ENCODE measurements at regions not wholly inside any gene's neighbourhood (a gene's known extent, or its start where the extent isn't known, plus 50 kb on each side); places are given as distances from the start of the nearest gene placed in this dataset.
"Not testable (repeated sequence)": the region's sequence is repeated elsewhere in the genome, so short reads cannot be mapped to it uniquely, and the experiment has no call there.

- Histone ChIP-seq H3K4me1 (no peaks in the 10 kb centered on the region), H3K9me3 (no peaks in the 10 kb centered on the region), H3K27me3 (no peaks in the 10 kb centered on the region), H3K36me3 (no peaks in the 10 kb centered on the region), H3K27ac (no peak overlapping the region), H3K4me3 (no peak overlapping the region)
- 88 to 90% methylated on average over 4 of the region's 4 CpGs for WGBS, 2 donors
- TF ChIP-seq POLR2A (IDR thresholded peaks at IDR 0.05) (no peak), CTCF (IDR thresholded peaks at IDR 0.05) (no peak)
- intact Hi-C loops (cut with DNase I) = no loop called here
- DNase-seq = no peak
These were observed 178.3 kb upstream of the LAMA2 start for GRCh38 chr6:128704601-128705000.

DNA sequence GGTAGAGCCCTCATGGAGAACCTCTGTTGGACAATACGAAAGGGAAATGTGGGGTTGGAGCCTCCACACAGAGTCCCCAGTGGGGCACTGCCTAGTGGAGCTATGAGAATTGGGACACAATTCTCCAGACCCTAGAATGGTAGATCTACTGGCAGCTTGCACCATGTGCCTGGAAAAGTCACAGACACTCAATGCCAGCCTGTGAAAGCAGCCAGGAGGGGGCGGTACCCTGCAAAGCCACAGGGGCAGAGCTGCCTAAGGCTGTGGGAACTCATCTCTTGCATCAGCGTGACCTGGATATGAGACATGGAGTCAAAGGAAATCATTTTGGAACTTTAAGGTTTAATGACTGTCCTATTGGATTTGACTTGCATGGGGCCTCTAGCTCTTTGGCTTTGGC lies 179.1 kb upstream of the LAMA2 start:
- intact Hi-C loops (cut with DNase I); DNase-seq; H3K4me1 ChIP-seq; H3K36me3 ChIP-seq; H3K27me3 ChIP-seq; H3K27ac ChIP-seq; H3K4me3 ChIP-seq; H3K9me3 ChIP-seq: not testable (repeated sequence)
- 83 to 88% methylated on average over 2 to 3 of the region's 3 CpGs for WGBS, 2 donors

GRCh38 chr6:128696691-128697689 lies 176.6 kb upstream of the PTPRK start:
- Histone ChIP-seq H3K27me3 (no peaks in the 10 kb centered on the region), H3K9me3 (no peaks in the 10 kb centered on the region), H3K4me3 (no peak overlapping the region), H3K27ac (no peak overlapping the region), H3K4me1 (no peaks in the 10 kb centered on the region), H3K36me3 (no peaks in the 10 kb centered on the region)
- no peak for DNase-seq
- TF ChIP-seq POLR2A (IDR thresholded peaks at IDR 0.05) = no peak
- TF ChIP-seq CTCF (IDR thresholded peaks at IDR 0.05) = no peak
- intact Hi-C loops (cut with DNase I) = no loop called here
- 54 to 57% methylated on average over 6 of the region's 6 CpGs for WGBS, 2 donors

- H3K9me3 ChIP-seq = no peaks in the 10 kb centered on the region
- DNase-seq = no peak
- TF ChIP-seq CTCF (IDR thresholded peaks at IDR 0.05) (no peak), POLR2A (IDR thresholded peaks at IDR 0.05) (no peak)
- H3K36me3 ChIP-seq = no peaks in the 10 kb centered on the region
- H3K27ac ChIP-seq = no peak overlapping the region
- no peak overlapping the region for H3K4me3 ChIP-seq
- no peaks in the 10 kb centered on the region for H3K4me1 ChIP-seq
- H3K27me3 ChIP-seq = no peaks in the 10 kb centered on the region
- 77 to 81% methylated on average over 1 of the region's 1 CpG for WGBS, 2 donors
- intact Hi-C loops (cut with DNase I) = no loop called here
These were observed 174.1 kb upstream of the PTPRK start for GRCh38 chr6:128694303-128695009.

DNA sequence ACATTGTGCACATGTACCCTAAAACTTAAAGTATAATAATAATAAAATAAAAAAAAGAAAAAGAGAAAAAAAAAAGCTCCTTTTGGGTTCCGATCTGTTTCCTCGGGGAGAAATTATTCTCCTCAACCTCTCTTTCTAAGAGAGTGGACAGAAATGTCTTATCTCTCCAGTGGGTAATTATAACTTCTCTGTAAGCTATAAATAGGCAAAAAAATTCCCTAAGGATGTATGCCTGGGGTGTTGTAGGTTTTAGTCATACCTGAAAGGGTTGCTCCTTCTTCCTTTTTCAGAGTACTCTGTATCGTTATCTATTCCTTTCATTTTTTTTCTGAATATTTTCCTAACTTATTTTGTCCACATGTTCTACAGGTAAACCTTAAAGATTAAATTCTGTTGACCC lies 169.7 kb upstream of the PTPRK start:
- Histone ChIP-seq H3K4me1 (no peaks in the 10 kb centered on the region), H3K9me3 (no peaks in the 10 kb centered on the region), H3K27ac (no peak overlapping the region), H3K27me3 (no peaks in the 10 kb centered on the region), H3K36me3 (no peaks in the 10 kb centered on the region), H3K4me3 (no peak overlapping the region)
- no peak for TF ChIP-seq CTCF (IDR thresholded peaks at IDR 0.05)
- no peak for TF ChIP-seq POLR2A (IDR thresholded peaks at IDR 0.05)
- 88 to 93% methylated on average over 3 of the region's 3 CpGs for WGBS, 2 donors
- intact Hi-C loops (cut with DNase I) = no loop called here
- no peak for DNase-seq

Measured in esophagus squamous epithelium (tissue), 5 donors.